Natural killer cell (primary cell): ENCODE measurements at regions not wholly inside any gene's neighbourhood (a gene's known extent, or its start where the extent isn't known, plus 50 kb on each side); places are given as distances from the start of the nearest gene placed in this dataset.

ENCODE experiments used
- ATAC-seq, 3 donors: fragments of 150-1000 bp in 2 of 3; fragments of 200-7000 bp in 1 of 3; cut with Tn5 transposase; 1 replicate in 1 of 3; 2 replicates in 2 of 3; pipeline ENCODE4 v1.10.0; 2021; ENCODE audit warnings: mild to moderate bottlenecking in 2 of 3, moderate library complexity in 2 of 3
- DNase-seq, 2 donors: peaks; one replicate each; pipeline versions ENCODE4 v3.0.0 to v3.0.0-alpha.2; 2013 to 2021; ENCODE audit warnings: mixed read lengths in 1 of 2
- H3K27ac ChIP-seq: one replicate; pipeline ENCODE4 v1.5.1; 2013; ENCODE audit warnings: mild to moderate bottlenecking, low read length
- H3K27me3 ChIP-seq: one replicate; pipeline ENCODE4 v1.6.1; 2013; ENCODE audit warnings: low read length; ENCODE audit not compliant: control insufficient read depth, insufficient read depth
- H3K36me3 ChIP-seq: one replicate; pipeline ENCODE4 v1.6.1; 2013; ENCODE audit warnings: low read length; ENCODE audit not compliant: control insufficient read depth, insufficient read depth
- H3K4me1 ChIP-seq: one replicate; pipeline ENCODE4 v1.6.1; 2013; ENCODE audit warnings: low read length; ENCODE audit not compliant: control insufficient read depth, insufficient read depth
- H3K4me3 ChIP-seq: one replicate; pipeline ENCODE4 v1.5.1; 2013; ENCODE audit warnings: low read length
- H3K9me3 ChIP-seq: one replicate; pipeline ENCODE4 v1.6.1; 2013; ENCODE audit warnings: low read length; ENCODE audit not compliant: control insufficient read depth, insufficient read depth
- H3K27ac Mint-ChIP-seq, 2 donors: one replicate each; pipeline ENCODE4 v1.8.0; 2022; ENCODE audit warnings: mild to moderate bottlenecking in 2 of 2, mixed read lengths in 2 of 2, moderate library complexity in 1 of 2
- H3K27me3 Mint-ChIP-seq, 2 donors: one replicate each; pipeline ENCODE4 v1.8.0; 2022; ENCODE audit warnings: low read depth in 2 of 2, mixed read lengths in 2 of 2
- H3K36me3 Mint-ChIP-seq: one replicate; pipeline ENCODE4 v1.8.0; 2022; ENCODE audit warnings: mixed read lengths
- H3K4me1 Mint-ChIP-seq, 2 donors: one replicate each; pipeline ENCODE4 v1.8.0; 2022; ENCODE audit warnings: mixed read lengths in 2 of 2
- H3K4me3 Mint-ChIP-seq: one replicate; pipeline ENCODE4 v1.8.0; 2022; ENCODE audit warnings: mild to moderate bottlenecking, moderate library complexity, mixed read lengths
- H3K9me3 Mint-ChIP-seq, 2 donors: one replicate each; pipeline ENCODE4 v1.8.0; 2022; ENCODE audit warnings: mixed read lengths in 2 of 2
- WGBS: methylation state at CpG from one replicate; pipeline ENCODE4 v1.1.7; 2013; ENCODE audit warnings: missing lambda C conversion rate; ENCODE audit not compliant: insufficient coverage; 5-methylcytosine and 5-hydroxymethylcytosine counted together
- intact Hi-C: fragments of 100-400 bp; cut with micrococcal nuclease; formaldehyde crosslinking; loops from one replicate; pipeline ENCODE4 v1.14.2; 2022
- TF ChIP-seq, protein P1 (sequence below): fragments of 200-600 bp; IDR thresholded peaks from one replicate; pipeline ENCODE4 v1.8.0; 2022; ENCODE audit warnings: antibody characterized with exemption

DNA sequence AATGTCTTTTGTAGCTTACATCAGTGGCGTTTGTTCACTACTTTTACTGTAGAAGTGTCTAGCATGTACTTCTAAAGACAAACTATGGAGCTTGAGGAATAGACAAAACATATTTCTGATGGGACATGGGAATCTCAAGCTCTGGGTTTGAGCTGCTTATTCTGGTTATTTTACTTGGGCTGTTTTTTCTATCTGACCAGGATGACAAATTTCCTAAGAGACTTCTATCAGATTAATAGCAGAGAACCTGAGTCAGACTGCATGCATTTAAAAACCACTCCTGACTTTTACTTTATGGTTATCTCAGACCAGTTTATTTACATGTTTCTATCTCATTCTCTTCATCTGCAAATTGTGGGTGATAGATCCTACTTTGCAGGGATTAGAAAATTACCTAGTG is 1282.3 kb upstream of the GJE1 start:
- Histone ChIP-seq H3K27ac (no peak overlapping the region), H3K4me1 (no peaks in the 10 kb centered on the region), H3K9me3 (no peaks in the 10 kb centered on the region), H3K36me3 (no peaks in the 10 kb centered on the region), H3K27me3 (no peaks in the 10 kb centered on the region), H3K4me3 (no peak overlapping the region)
- Mint-ChIP-seq H3K27ac (no peak overlapping the region), H3K27me3 (no peaks in the 10 kb centered on the region), H3K36me3 (no peaks in the 10 kb centered on the region), H3K4me3 (no peak overlapping the region), H3K9me3 (no peaks in the 10 kb centered on the region), H3K4me1 (no peaks in the 10 kb centered on the region)
- intact Hi-C loops, result no loop called here
- TF ChIP-seq, protein P1, sequence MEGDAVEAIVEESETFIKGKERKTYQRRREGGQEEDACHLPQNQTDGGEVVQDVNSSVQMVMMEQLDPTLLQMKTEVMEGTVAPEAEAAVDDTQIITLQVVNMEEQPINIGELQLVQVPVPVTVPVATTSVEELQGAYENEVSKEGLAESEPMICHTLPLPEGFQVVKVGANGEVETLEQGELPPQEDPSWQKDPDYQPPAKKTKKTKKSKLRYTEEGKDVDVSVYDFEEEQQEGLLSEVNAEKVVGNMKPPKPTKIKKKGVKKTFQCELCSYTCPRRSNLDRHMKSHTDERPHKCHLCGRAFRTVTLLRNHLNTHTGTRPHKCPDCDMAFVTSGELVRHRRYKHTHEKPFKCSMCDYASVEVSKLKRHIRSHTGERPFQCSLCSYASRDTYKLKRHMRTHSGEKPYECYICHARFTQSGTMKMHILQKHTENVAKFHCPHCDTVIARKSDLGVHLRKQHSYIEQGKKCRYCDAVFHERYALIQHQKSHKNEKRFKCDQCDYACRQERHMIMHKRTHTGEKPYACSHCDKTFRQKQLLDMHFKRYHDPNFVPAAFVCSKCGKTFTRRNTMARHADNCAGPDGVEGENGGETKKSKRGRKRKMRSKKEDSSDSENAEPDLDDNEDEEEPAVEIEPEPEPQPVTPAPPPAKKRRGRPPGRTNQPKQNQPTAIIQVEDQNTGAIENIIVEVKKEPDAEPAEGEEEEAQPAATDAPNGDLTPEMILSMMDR, result no peak
- DNase-seq, result no peak
- no peak for ATAC-seq
- 80% methylated on average over 1 of the region's 1 CpG for WGBS

DNA sequence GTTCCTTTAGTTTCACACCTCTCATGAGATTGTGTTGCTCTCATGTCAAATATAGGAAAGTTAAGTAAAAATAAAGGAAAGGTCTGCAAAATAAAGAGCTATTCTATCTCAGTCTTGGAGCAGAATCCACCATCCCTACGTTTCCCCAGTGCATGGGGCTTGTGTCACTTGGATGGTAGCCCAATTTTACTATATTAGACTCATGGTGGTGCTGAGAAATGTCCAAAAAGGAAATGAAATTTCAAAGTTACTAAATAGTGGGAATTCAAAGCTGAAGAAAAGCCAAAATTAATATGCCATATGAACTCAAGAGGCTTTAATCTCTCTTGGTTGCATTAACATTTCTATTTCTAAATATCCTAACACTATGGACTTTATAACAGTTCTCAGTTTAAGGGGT is 1283.3 kb upstream of the GJE1 start:
- TF ChIP-seq, protein P1, result no peak

DNA sequence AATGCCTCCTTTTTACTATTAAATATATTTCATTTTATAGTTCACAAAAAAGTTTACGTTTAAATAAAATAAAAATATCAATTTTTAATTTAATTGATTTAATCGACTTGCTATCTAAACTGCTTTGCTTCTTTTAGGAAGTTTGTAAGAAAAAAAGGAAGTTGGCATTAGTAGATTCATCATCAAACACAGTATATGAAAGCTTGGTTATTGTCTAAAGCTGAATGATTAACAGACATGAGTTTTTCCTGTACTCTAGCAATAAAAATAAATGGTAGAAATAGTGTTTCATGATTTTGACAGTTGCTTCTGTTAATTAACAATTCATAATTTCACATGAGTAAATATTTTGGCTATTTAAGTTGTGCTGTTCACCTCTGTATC is 1285.5 kb upstream of the GJE1 start:
- no peaks in the 10 kb centered on the region for H3K27me3 Mint-ChIP-seq

More for the DNA sequence above, 1283.3 kb upstream of the GJE1 start:
- no peaks in the 10 kb centered on the region for H3K4me1 Mint-ChIP-seq
- intact Hi-C loops, result no loop called here
- no peak overlapping the region for H3K27ac ChIP-seq
- H3K9me3 Mint-ChIP-seq, result peaks cover 0 to 2% of the 10 kb centered on the region in 2 donors
- ATAC-seq, result no peak
- H3K9me3 ChIP-seq, result no peaks in the 10 kb centered on the region
- no peaks in the 10 kb centered on the region for H3K36me3 Mint-ChIP-seq
- WGBS, result no CpG with 5 or more reads among the region's 1 CpG
- H3K4me3 ChIP-seq, result no peak overlapping the region
- no peak overlapping the region for H3K27ac Mint-ChIP-seq
- H3K36me3 ChIP-seq, result no peaks in the 10 kb centered on the region
- no peaks in the 10 kb centered on the region for H3K4me1 ChIP-seq
- no peak for DNase-seq
- H3K4me3 Mint-ChIP-seq, result no peak overlapping the region
- no peaks in the 10 kb centered on the region for H3K27me3 Mint-ChIP-seq
- H3K27me3 ChIP-seq, result no peaks in the 10 kb centered on the region

More for the DNA sequence above, 1285.5 kb upstream of the GJE1 start:
- Mint-ChIP-seq H3K27ac (no peak overlapping the region), H3K9me3 (peaks cover 0 to 2% of the 10 kb centered on the region in 2 donors), H3K4me3 (no peak overlapping the region), H3K4me1 (no peaks in the 10 kb centered on the region), H3K36me3 (no peaks in the 10 kb centered on the region)
- no peaks in the 10 kb centered on the region for H3K4me1 ChIP-seq
- H3K9me3 ChIP-seq, result no peaks in the 10 kb centered on the region
- intact Hi-C loops, result no loop called here
- no CpG with 5 or more reads among the region's 2 CpGs for WGBS
- H3K36me3 ChIP-seq, result no peaks in the 10 kb centered on the region
- no peak for DNase-seq
- no peak overlapping the region for H3K4me3 ChIP-seq
- TF ChIP-seq, protein P1, result no peak
- no peak for ATAC-seq
- no peaks in the 10 kb centered on the region for H3K27me3 ChIP-seq
- H3K27ac ChIP-seq, result no peak overlapping the region
